LHCN-M2 (cell line): ENCODE measurements at regions not wholly inside any gene's neighbourhood (a gene's known extent, or its start where the extent isn't known, plus 50 kb on each side); places are given as distances from the start of the nearest gene placed in this dataset.
"Not testable (repeated sequence)": the region's sequence is repeated elsewhere in the genome, so short reads cannot be mapped to it uniquely, and the experiment has no call there.

Experiments
- DNase-seq: peaks from one replicate; pipeline ENCODE4 v3.0.0-alpha.2; 2012; ENCODE audit warnings: low read depth

DNA sequence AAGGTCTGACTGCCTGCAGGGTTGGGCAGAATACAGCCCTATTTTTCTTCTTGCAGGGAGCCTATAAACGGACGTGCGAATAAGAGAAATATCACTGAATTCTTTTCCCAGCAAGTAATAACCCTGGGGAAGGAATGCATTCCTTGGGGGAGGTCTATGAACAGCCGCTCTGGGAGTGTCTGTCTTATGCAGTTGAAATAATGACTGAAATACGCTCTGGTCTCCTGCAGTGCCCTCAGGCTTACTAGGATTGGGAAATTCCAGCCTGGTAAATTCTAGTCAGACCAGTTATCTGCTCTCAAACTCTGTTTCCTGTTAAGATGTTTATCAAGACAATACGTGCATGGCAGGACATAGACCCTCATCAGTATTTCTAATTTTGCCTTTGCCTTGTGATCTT lies 72.1 kb upstream of the FAM241A start:
- DNase-seq = no peak

DNA sequence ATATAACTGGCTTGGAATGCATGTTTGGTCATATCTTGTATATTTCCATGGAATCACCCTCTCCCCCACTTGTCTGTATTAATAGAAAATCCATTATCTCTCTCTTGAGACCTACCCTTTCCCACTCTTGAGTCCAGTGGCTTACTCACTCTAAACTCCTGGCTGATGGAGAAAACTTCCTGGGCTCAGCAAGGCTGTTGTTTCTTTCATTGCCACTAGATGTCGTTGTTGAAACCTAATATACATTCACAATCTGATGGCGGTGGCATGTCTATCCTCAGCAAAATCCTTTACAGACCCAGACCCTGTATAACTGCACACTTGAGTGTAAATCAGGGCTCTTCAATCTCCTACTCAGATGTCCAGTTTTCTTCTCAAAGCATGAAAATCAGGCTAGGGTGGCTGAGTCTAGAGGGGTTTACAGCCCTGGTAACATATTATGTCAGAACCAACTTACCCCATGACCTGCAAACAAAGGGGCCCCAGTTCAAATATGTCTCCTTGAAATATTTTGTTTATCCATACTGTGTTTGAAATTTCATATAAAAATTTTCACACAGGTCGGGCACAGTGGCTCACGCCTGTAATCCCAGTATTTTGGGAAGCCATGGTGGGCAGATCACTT lies 70.0 kb upstream of the FAM241A start:
- peak; percentile 70 for DNase-seq

DNA sequence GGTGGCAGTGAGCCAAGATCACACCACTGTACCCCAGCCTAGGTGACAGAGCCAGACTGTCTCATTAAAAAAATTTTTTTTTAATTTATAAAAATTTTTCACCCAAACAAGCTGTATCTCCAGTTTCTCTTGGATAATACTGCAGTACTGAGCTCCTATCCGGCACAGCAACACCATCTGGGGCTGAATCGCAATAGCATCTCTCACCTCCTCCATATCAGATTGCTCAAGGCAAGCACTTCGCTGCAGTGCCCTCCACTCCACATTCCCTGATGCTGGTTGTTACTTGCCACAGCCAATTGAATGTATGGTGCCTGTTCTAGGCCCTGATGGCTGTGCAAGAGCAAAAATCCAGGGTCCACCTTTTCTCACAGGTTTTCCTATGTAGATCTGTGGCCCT lies 69.3 kb upstream of the FAM241A start:
- DNase-seq = no peak

DNA sequence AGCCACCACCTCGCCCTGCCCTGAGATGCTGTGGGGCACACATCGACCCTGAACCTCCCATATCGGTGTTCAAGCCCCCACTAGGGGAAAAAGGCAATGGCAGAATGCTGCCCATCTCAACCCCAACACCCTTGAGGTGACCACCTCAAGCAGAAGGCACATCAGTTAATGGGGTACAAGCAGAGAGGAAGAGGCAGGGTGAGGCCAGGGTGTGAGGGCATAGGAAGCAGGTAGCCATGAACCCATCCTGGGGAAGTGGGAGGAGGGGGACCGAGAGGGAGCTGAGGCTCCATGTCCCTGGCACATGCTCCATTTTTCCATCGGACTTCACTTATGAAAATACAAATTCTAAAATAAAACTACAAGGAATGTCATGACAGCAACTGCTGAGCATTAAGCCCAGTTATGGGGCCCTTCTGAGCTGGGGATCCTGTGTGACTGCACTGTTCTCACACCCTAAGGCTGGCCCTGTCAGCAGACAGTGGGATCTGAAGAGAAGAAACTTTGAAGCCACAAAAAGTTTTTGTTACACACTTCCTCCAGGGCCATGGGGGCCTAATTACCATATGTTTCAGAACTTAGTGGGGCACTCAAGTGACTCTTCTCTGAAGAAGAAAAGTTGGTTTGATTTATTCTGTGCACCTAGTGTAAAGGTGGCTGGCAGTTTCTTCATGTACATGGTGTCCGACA lies 68.2 kb upstream of the FAM241A start:
- no peak for DNase-seq

DNA sequence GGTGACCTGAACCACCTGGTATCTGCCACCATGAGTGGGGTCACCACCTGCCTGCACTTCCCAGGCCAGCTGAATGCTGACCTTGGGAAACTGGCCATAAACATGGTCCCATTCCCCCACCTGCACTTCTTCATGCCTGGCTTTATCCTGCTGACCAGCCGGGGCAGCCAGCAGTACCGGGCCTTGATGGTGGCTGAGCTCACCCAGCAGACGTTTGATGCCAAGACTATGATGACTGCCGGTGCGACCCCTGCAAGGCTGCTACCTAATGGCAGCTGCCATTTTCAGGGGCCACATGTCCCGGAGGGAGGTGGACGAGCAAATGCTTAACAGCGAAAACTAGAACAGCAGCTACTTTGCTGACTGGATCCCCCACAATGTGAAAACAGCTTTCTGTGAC lies 67.5 kb upstream of the FAM241A start:
- DNase-seq = no peak

DNA sequence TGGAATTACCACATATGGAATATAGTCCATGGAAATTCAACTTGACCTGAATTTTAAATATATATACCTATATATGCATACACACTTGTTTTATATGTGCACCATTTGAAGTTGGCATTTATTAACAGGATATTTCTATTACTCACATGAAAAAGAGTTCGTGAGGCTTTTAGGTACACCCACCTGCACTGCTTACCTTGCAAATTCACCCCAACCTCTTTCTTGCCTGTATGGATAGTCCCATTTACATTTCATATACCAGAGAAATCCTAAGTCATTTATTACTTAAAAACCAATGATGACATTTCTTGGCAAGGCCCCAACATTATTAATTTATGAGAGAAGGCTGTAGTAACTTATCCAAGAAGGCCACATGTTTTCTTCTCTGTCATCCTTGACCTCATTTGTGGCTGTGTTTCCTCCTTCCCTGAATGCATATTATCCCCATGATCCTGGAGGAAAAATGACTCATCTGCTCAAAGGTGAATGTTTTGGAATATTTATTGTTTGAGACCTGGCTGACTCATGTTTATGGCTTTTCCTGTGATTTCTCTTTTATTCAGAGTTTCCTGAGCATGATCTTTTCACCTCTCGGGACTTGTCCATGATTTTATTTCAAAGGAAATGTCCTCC lies 62.2 kb upstream of the FAM241A start:
- DNase-seq = peak; percentile 90

DNA sequence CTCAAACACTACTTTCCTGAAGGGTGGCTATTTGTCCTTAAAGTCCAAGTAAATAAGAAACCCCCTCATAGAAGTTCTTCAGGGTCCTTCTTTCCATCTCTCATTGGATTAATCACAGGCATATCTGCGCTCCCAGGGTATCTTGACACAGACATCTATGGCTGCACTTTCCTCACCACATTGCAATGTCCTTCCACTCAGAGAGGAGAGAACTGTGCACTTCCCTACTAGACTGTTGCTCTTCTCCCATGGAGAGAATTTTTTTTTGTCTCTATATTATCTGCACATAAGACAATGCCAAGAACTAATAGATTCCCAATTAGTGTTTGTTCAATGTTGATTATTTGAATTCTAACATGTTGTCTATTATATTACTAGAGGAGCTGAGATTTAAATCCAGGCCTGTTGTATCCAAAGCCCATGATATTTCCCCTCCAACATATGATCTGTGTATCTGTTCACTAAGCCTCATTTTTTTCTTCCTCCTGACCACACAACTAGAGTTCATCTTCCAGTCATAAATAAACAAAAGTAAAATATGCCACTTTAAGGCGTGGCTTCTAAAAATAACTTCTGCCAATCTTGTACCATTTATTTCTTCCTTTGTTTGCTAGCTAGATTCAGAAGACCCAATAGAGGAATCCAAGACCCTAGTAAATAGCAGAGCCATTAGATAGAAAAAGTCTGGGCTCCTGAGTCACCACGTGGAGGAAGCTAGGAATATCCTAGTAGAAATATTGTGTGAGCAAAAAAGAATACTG lies 61.5 kb upstream of the FAM241A start:
- peak; percentile 62 for DNase-seq

DNA sequence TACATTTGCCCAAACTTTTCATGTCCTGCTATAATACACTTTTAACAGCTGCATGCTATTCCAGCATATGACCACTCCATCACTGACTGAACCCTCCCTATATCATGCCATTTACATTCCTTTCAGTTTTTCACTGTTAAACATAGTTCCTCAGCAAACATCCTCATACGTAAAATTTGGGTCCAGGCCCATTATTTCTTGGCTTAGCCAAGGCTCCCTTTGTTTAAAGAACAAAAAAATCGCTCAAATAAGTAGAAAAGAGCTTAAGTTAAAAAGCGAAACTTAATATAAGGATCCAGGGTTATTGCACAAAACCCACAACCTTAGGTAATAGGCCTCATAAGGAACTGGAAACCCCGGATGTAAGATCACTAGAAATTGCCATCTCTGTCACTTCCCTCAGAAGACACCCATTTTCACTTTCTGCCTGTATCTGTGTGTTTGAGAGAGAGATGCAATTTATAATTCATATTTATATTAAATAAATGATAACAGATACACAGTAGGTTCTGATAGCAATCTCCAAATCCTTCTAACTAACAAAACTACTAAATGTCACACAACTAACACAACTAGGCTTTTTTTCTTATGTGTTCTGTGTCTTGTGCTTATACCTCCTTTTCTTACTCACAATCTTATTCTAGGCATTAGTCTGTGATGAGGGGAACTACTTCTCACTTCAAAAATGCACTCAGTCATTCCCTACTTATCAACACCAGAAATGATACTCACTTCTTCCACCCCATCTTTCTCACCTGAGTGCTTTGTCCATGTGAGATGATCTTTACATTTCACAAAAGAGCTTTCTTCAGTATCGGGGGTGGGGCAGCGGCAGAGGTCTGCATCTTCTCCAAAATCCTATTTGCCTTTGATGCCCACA lies 59.9 kb upstream of the FAM241A start:
- DNase-seq = no peak

DNA sequence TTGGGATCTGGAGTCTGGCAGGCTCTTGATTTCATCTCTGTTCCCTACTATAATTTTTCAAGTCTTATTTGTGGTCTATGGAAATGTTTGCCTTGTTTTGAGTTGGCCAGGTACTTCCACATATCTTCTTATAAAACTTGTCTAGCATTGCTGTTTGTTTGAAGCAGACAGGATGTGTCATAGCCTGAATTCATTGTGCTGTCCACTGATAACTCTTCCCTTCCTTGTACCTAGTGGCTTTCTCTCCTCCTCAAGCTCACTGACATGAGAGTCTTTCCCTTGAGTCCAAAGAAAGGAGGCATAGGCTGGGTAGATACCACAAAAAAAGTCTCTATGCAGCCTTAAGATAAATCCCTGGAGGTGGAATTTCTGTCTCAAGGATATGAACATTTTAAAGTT lies 59.2 kb upstream of the FAM241A start:
- no peak for DNase-seq

DNA sequence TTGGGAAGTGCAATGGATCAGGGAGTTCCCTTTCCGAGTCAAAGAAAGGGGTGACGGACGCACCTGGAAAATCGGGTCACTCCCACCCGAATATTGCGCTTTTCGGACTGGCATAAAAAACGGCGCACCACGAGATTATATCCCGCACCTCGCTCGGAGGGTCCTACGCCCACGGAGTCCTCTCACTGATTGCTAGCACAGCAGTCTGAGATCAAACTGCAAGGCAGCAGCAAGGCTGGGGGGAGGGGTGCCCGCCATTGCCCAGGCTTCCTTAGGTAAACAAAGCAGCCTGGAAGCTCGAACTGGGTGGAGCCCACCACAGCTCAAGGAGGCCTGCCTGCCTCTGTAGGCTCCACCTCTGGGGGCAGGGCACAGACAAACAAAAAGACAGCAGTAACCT lies 58.6 kb upstream of the FAM241A start:
- not testable (repeated sequence) for DNase-seq

DNA sequence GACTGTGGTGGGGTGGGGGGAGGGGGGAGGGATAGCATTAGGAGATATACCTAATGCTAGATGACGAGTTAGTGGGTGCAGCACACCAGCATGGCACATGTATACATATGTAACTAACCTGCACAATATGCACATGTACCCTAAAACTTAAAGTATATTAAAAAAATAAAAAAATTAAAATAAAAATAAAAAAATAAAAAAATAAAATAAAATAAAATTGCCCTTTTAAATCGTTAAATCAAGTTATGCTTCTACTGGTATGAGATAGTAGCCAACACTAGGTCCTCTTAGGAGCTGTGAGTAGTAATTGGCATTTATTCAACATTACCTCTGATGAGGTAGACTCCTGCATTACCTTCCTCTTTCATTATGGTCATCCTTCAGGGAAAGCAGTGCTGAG lies 52.9 kb upstream of the FAM241A start:
- not testable (repeated sequence) for DNase-seq

DNA sequence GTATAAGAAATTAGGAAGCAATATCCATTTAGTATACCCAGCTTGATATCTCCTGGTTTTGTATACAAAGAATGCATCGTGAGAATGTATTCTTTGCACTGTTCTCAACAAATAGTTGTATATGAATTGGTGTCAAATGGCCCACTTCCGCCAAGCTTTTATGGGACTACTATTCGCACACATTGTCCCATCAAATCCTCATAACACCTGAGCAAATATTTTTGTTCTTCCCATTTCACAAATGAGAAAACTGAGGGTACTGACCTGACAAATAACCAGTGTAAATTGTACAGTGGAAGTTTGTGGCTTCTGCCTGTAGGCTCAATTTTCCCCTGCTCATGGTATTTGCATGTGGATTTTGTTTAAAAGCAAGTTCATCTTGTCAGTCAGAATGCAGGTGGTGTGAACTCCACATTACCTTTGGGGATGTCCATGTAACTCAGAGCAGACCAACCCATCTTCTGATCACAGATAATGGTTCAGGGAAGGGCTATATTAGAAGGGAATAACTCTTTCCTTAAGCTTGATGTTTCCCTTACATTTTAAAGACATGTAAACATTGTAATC lies 51.5 kb upstream of the FAM241A start:
- no peak for DNase-seq

DNA sequence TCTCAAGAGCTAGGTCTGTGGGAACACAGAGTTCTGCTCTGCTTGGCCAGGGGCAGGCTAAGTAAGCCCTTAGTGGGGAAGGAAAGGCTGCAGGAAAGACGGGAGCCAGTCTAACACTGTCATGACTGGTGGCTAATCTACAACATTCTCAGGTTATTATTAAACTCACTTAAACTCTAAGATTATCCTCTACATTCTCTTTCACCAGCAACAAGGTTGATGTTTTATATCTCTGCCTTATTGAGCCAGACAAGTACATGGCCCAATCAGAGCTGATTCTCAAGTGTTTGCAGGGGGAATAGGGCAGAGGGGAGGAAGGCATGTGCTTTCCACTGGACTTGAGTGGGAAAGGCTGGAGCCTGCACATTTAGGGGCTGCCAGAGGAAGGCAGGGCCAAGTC lies 50.9 kb upstream of the FAM241A start:
- no peak for DNase-seq
